ENCODE measurements at regions not wholly inside any gene's neighbourhood (a gene's known extent, or its start where the extent isn't known, plus 50 kb on each side); places are given as distances from the start of the nearest gene placed in this dataset.

- Histone ChIP-seq H4K20me1 (ENCODE audit: insufficient read depth, low read length) (no peaks in the 10 kb centered on the region), H3K27me3 (ENCODE audit: insufficient read depth, low read length) (no peaks in the 10 kb centered on the region), H3K79me2 (ENCODE audit: insufficient read depth, low read length) (no peaks in the 10 kb centered on the region), H3K4me2 (ENCODE audit: insufficient read depth, low read length) (no peak overlapping the region), H3K9me3 (ENCODE audit: low read depth, low read length) (no peaks in the 10 kb centered on the region), H3K27ac (ENCODE audit: low read depth, low read length) (no peak overlapping the region), H3K4me1 (ENCODE audit: insufficient read depth, low read length) (no peaks in the 10 kb centered on the region), H3K4me3 (ENCODE audit: insufficient read depth, low read length) (no peak overlapping the region), H3K36me3 (ENCODE audit: insufficient read depth, low read length) (no peaks in the 10 kb centered on the region), H2AFZ (ENCODE audit: low read length) (no peak overlapping the region)
- no peak for TF ChIP-seq CTCF (IDR thresholded peaks at IDR 0.05; ENCODE audit: extremely low read depth, low read depth, low read length)
- DNase-seq (ENCODE audit: insufficient read length, low spot score, missing footprints), result no peak
These were observed 221.9 kb upstream of the SAMSN1 start for GRCh38 chr21:14768042-14768441.

GRCh38 chr21:14767192-14767852 lies 221.2 kb upstream of the SAMSN1 start:
- Histone ChIP-seq H3K4me1 (ENCODE audit: insufficient read depth, low read length) (no peaks in the 10 kb centered on the region), H3K4me3 (ENCODE audit: insufficient read depth, low read length) (no peak overlapping the region), H2AFZ (ENCODE audit: low read length) (no peak overlapping the region), H3K36me3 (ENCODE audit: insufficient read depth, low read length) (no peaks in the 10 kb centered on the region), H3K4me2 (ENCODE audit: insufficient read depth, low read length) (no peak overlapping the region), H3K9me3 (ENCODE audit: low read depth, low read length) (no peaks in the 10 kb centered on the region), H3K79me2 (ENCODE audit: insufficient read depth, low read length) (no peaks in the 10 kb centered on the region), H3K27me3 (ENCODE audit: insufficient read depth, low read length) (no peaks in the 10 kb centered on the region), H3K27ac (ENCODE audit: low read depth, low read length) (no peak overlapping the region), H4K20me1 (ENCODE audit: insufficient read depth, low read length) (no peaks in the 10 kb centered on the region)
- no peak for DNase-seq (ENCODE audit: insufficient read length, low spot score, missing footprints)
- TF ChIP-seq CTCF (IDR thresholded peaks at IDR 0.05; ENCODE audit: extremely low read depth, low read depth, low read length), result no peak

GRCh38 chr21:14766241-14766640 lies 220.1 kb upstream of the SAMSN1 start:
- no peak for TF ChIP-seq CTCF (IDR thresholded peaks at IDR 0.05; ENCODE audit: extremely low read depth, low read depth, low read length)
- Histone ChIP-seq H4K20me1 (ENCODE audit: insufficient read depth, low read length) (no peaks in the 10 kb centered on the region), H3K4me2 (ENCODE audit: insufficient read depth, low read length) (no peak overlapping the region), H3K4me1 (ENCODE audit: insufficient read depth, low read length) (no peaks in the 10 kb centered on the region), H2AFZ (ENCODE audit: low read length) (no peak overlapping the region), H3K27ac (ENCODE audit: low read depth, low read length) (no peak overlapping the region), H3K79me2 (ENCODE audit: insufficient read depth, low read length) (no peaks in the 10 kb centered on the region), H3K9me3 (ENCODE audit: low read depth, low read length) (no peaks in the 10 kb centered on the region), H3K36me3 (ENCODE audit: insufficient read depth, low read length) (no peaks in the 10 kb centered on the region), H3K27me3 (ENCODE audit: insufficient read depth, low read length) (no peaks in the 10 kb centered on the region), H3K4me3 (ENCODE audit: insufficient read depth, low read length) (no peak overlapping the region)
- DNase-seq (ENCODE audit: insufficient read length, low spot score, missing footprints), result no peak

GRCh38 chr21:14763695-14764064 lies 217.6 kb upstream of the SAMSN1 start:
- DNase-seq (ENCODE audit: insufficient read length, low spot score, missing footprints), result no peak
- H3K27me3 ChIP-seq (ENCODE audit: insufficient read depth, low read length), result no peaks in the 10 kb centered on the region
- H3K79me2 ChIP-seq (ENCODE audit: insufficient read depth, low read length), result no peaks in the 10 kb centered on the region
- H3K9me3 ChIP-seq (ENCODE audit: low read depth, low read length), result no peaks in the 10 kb centered on the region
- TF ChIP-seq CTCF (IDR thresholded peaks at IDR 0.05; ENCODE audit: extremely low read depth, low read depth, low read length), result no peak
- no peaks in the 10 kb centered on the region for H4K20me1 ChIP-seq (ENCODE audit: insufficient read depth, low read length)
- no peak overlapping the region for H3K4me3 ChIP-seq (ENCODE audit: insufficient read depth, low read length)
- H3K4me1 ChIP-seq (ENCODE audit: insufficient read depth, low read length), result no peaks in the 10 kb centered on the region
- H2AFZ ChIP-seq (ENCODE audit: low read length), result no peak overlapping the region
- H3K4me2 ChIP-seq (ENCODE audit: insufficient read depth, low read length), result no peak overlapping the region
- no peaks in the 10 kb centered on the region for H3K36me3 ChIP-seq (ENCODE audit: insufficient read depth, low read length)
- H3K27ac ChIP-seq (ENCODE audit: low read depth, low read length), result no peak overlapping the region
